Endothelial cell (in vitro differentiated cells): ENCODE measurements at regions not wholly inside any gene's neighbourhood (a gene's known extent, or its start where the extent isn't known, plus 50 kb on each side); places are given as distances from the start of the nearest gene placed in this dataset.

Experiments
- DNase-seq: peaks from one replicate; pipeline ENCODE4 v3.0.0; 2021; ENCODE audit warnings: low spot score
- H3K27ac Mint-ChIP-seq: one replicate; pipeline ENCODE4 v1.8.0; 2021; ENCODE audit warnings: mixed read lengths, inconsistent platforms; ENCODE audit not compliant: unreplicated experiment
- H3K27me3 Mint-ChIP-seq: one replicate; pipeline ENCODE4 v1.8.0; 2021; ENCODE audit warnings: mild to moderate bottlenecking, moderate library complexity, mixed read lengths, inconsistent platforms; ENCODE audit not compliant: unreplicated experiment
- H3K36me3 Mint-ChIP-seq: one replicate; pipeline ENCODE4 v1.8.0; 2021; ENCODE audit warnings: mild to moderate bottlenecking, low read depth, mixed read lengths, inconsistent platforms; ENCODE audit not compliant: unreplicated experiment
- H3K4me1 Mint-ChIP-seq: one replicate; pipeline ENCODE4 v1.8.0; 2021; ENCODE audit warnings: mild to moderate bottlenecking, mixed read lengths, inconsistent platforms; ENCODE audit not compliant: unreplicated experiment
- H3K4me3 Mint-ChIP-seq: one replicate; pipeline ENCODE4 v1.8.0; 2021; ENCODE audit warnings: mild to moderate bottlenecking, mixed read lengths, inconsistent platforms; ENCODE audit not compliant: unreplicated experiment
- H3K9me3 Mint-ChIP-seq: one replicate; pipeline ENCODE4 v1.8.0; 2021; ENCODE audit warnings: mixed read lengths, inconsistent platforms; ENCODE audit not compliant: unreplicated experiment
- CTCF ChIP-seq: fragments of 200-600 bp; sonication (generic); IDR thresholded peaks from one replicate; pipeline ENCODE4 v1.5.0; 2021; ENCODE audit warnings: antibody characterized with exemption; ENCODE audit not compliant: unreplicated experiment

- H3K27me3 Mint-ChIP-seq = peaks cover 1% of the 10 kb centered on the region
- no peak for DNase-seq
- H3K4me1 Mint-ChIP-seq = peaks cover 4% of the 10 kb centered on the region
- H3K4me3 Mint-ChIP-seq = no peak overlapping the region
- no peak overlapping the region for H3K27ac Mint-ChIP-seq
- no peak for TF ChIP-seq CTCF
- H3K36me3 Mint-ChIP-seq = no peaks in the 10 kb centered on the region
- H3K9me3 Mint-ChIP-seq = no peaks in the 10 kb centered on the region
Observed at GRCh38 chr14:85471156-85471555, 58.8 kb upstream of the FLRT2 start.

GRCh38 chr14:85471744-85472143, 58.2 kb upstream of the FLRT2 start:
- H3K4me3 Mint-ChIP-seq = no peak overlapping the region
- H3K36me3 Mint-ChIP-seq = no peaks in the 10 kb centered on the region
- H3K27ac Mint-ChIP-seq = no peak overlapping the region
- no peak for TF ChIP-seq CTCF
- H3K27me3 Mint-ChIP-seq = peaks cover 1% of the 10 kb centered on the region
- peaks cover 4% of the 10 kb centered on the region for H3K4me1 Mint-ChIP-seq
- no peaks in the 10 kb centered on the region for H3K9me3 Mint-ChIP-seq
- DNase-seq = no peak

- TF ChIP-seq CTCF = no peak
- H3K4me3 Mint-ChIP-seq = no peak overlapping the region
- no peak for DNase-seq
Observed at GRCh38 chr14:85474431-85474830, 55.5 kb upstream of the FLRT2 start.

GRCh38 chr14:85475113-85475512, 54.8 kb upstream of the FLRT2 start:
- peaks cover 4% of the 10 kb centered on the region for H3K4me1 Mint-ChIP-seq
- no peak for DNase-seq

More at GRCh38 chr14:85474431-85474830, 55.5 kb upstream of the FLRT2 start:
- no peaks in the 10 kb centered on the region for H3K36me3 Mint-ChIP-seq
- H3K9me3 Mint-ChIP-seq = no peaks in the 10 kb centered on the region
- peaks cover 4% of the 10 kb centered on the region for H3K4me1 Mint-ChIP-seq
- no peak overlapping the region for H3K27ac Mint-ChIP-seq
- H3K27me3 Mint-ChIP-seq = peaks cover 2% of the 10 kb centered on the region

GRCh38 chr14:85479306-85479705, 50.6 kb upstream of the FLRT2 start:
- Mint-ChIP-seq H3K4me3 (no peak overlapping the region), H3K4me1 (no peaks in the 10 kb centered on the region), H3K36me3 (no peaks in the 10 kb centered on the region), H3K27ac (no peak overlapping the region), H3K9me3 (no peaks in the 10 kb centered on the region), H3K27me3 (peaks cover 5% of the 10 kb centered on the region)
- no peak for DNase-seq
- no peak for TF ChIP-seq CTCF

More at GRCh38 chr14:85475113-85475512, 54.8 kb upstream of the FLRT2 start:
- Mint-ChIP-seq H3K36me3 (no peaks in the 10 kb centered on the region), H3K27me3 (peaks cover 5% of the 10 kb centered on the region), H3K4me3 (no peak overlapping the region), H3K27ac (no peak overlapping the region), H3K9me3 (no peaks in the 10 kb centered on the region)
- no peak for TF ChIP-seq CTCF
